RCC 7860 (cell line): ENCODE measurements at regions not wholly inside any gene's neighbourhood (a gene's known extent, or its start where the extent isn't known, plus 50 kb on each side); places are given as distances from the start of the nearest gene placed in this dataset.
"Not testable (repeated sequence)": the region's sequence is repeated elsewhere in the genome, so short reads cannot be mapped to it uniquely, and the experiment has no call there.

ENCODE experiments used
- DNase-seq: peaks from one replicate; pipeline ENCODE4 v3.0.0-alpha.2; 2015; ENCODE audit warnings: low spot score
- FAIRE-seq: peaks from 2 replicates; lab custom pipeline; 2012; peaks lifted over from hg19 to GRCh38; lab: Jason Lieb, UNC

- FAIRE-seq (peak; percentile 94), DNase-seq (peak; percentile 91)
These were observed 91.3 kb upstream of the OGFRL1 start for GRCh38 chr6:71197267-71197666.

GRCh38 chr6:71197780-71198179, 90.8 kb upstream of the OGFRL1 start:
- no peak for FAIRE-seq
- DNase-seq: peak; percentile 64

DNA sequence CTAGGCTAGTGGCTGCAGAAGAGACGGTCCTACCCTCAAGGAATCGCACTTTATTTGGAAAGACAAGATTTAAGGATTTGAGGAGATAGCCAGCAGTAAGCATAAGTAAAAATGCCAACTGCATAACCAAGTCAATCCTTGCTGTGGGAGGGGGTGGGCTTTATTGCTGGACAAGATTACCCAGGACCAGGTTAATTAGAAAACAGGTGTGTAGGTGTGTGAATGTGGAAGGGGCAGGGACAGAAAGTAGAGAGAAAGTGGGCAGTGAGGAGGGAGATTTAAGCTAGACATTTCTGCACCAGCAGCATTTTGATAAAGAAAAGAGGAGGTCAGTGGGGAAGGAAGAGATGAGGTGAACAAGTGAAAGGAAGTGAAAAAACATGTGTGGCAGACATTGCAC, 89.7 kb upstream of the OGFRL1 start:
- DNase-seq: no peak
- FAIRE-seq: no peak

- FAIRE-seq: no peak
- no peak for DNase-seq
These were observed 88.9 kb upstream of the OGFRL1 start for GRCh38 chr6:71199736-71200135.

GRCh38 chr6:71203206-71203605, 85.4 kb upstream of the OGFRL1 start:
- DNase-seq (peak; percentile 68), FAIRE-seq (peak; percentile 93)

DNA sequence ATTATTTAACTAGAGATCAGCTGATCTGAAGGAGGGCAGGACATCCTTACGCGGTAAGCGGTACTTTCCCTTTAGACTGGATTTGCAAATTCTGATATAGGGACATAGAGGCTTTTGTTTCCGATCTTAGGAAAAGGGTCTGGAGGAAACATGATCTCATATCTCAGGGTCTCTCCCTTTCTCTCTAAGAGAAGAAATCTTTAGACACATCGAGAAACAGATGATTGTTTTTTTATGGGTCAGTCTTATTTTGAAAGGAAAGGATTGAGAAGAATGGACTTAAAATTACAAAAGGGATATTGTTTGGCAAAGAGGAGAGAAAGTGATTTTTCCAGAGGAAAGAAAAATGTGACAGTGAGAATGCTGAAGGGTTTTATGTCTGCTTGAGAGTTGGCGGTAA, 83.9 kb upstream of the OGFRL1 start:
- DNase-seq: no peak
- FAIRE-seq: no peak

DNA sequence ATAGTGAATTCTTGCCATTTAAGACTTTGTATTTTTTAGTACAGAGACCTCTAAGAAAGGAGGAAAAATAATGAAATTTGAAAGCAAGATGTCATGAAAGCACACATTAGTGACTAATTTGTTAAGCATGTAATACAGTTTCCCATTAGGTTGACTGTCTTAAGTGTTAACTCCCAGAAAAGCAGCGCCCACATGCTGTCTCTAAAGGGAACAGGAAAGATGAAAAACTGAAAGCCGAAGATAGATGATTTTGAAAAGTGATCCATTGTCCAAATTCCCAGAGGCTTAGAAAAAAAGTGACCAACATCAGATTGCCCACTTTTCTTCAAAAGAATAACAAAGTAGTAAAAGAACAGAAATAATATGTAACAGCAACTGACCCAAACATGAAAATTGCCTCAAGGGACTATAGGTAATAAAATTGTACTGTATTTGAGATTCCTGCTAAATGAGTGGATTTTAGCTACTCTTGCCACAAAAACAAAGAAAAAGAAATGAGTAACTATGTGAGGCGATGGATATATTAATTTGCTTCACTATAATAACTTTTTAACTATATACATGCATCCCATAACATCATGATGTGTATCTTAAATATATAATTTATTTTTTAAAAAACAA, 83.2 kb upstream of the OGFRL1 start:
- peak; percentile 51 for FAIRE-seq

DNA sequence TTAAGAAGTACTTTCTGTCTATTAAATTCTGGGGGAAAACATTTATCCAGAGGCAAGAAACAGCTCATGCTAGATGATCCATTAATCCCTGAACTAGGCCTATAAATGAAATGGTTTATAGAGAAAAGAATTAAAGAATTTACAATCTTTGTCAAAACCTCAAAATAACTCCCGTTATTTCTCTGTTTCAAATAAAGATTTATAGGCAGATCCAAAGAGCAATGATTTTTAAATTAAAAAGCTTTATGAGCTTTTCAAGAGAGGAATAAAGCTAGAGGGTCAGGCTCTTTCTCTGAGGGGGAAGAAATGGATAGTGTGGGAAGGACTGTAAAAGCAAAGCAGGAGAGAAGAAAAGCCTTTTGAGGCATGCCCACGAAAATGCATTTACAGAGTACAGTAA, 82.5 kb upstream of the OGFRL1 start:
- FAIRE-seq (no peak), DNase-seq (no peak)

More for the DNA sequence above, 83.2 kb upstream of the OGFRL1 start:
- peak; percentile 25 for DNase-seq

GRCh38 chr6:71209206-71209605, 79.4 kb upstream of the OGFRL1 start:
- FAIRE-seq: no peak
- DNase-seq: no peak

DNA sequence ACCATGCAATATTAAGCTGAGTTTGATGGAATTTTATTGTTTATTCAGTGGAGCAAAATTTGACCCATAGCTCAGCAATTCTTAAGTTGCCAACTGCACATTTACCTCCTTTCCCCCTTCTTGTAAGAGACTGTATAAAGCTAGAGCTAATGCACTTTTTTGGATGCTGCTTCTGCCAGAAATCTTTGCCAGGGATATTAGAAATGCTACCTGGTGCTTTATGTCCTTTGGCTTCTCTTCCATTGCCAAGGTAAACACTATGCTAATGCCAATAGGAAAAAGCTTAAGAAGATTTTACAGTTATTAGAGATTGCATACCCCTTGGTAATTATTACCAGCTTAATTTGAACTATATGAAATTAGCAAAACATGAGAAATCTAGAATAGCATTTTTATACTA, 79.0 kb upstream of the OGFRL1 start:
- FAIRE-seq (no peak), DNase-seq (no peak)

GRCh38 chr6:71211799-71212198, 76.8 kb upstream of the OGFRL1 start:
- DNase-seq: no peak
- no peak for FAIRE-seq

DNA sequence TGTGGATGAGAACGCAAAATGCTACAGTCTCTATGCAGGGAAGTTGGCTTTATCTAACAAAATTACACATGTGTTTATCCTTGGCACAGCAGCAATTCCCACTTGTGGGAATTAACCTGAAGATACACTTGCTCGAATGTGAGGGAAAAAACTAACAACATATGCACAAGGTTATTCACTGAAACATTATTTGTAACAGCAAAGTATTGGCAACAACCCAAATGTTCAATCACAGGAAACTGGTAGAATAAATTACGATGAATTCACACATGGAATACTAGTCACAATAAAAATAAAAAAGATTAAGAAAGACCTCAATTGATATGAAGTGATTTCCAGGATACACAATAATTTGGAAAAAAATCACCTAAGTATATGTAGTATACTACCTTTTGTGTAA, 68.1 kb upstream of the OGFRL1 start:
- DNase-seq: no peak
- FAIRE-seq: no peak

DNA sequence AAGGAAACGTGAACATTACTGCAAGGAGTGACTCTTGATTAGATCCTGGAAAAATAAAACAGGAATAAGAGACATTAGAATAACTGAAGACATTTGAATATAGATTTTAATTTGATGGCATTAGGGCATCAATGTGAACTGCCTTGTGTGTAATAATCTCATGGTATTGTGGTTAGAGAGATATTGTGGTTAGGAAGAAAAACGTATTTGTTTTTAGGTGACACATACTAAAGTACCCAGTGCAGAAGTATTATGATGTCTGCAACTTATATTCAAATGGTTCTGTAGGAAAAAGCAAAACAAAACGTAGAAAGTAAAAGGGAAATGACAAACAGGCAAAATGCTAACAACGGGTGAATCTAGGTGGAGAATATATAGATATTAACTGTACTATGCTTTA, 65.9 kb upstream of the OGFRL1 start:
- no peak for FAIRE-seq
- DNase-seq: peak; percentile 5

DNA sequence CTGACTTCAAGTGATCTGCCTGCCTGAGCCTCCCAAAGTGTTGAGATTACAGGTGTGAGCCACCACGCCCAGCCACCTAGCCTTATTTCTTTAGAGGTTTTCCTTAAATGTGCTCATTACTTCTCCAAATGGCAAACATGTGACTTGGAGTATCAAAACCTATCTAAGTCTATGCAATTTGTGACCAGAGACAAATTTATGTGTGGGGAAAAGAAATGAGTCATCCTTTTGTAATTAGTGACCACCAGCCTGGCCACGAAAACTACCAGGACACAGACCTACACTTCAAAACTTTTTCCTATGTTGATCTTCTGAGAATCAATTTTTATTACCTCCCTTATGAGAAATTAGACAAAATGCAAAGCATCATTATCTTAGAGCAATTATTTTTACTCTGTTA, 64.6 kb upstream of the OGFRL1 start:
- FAIRE-seq: no peak
- peak; percentile 8 for DNase-seq

DNA sequence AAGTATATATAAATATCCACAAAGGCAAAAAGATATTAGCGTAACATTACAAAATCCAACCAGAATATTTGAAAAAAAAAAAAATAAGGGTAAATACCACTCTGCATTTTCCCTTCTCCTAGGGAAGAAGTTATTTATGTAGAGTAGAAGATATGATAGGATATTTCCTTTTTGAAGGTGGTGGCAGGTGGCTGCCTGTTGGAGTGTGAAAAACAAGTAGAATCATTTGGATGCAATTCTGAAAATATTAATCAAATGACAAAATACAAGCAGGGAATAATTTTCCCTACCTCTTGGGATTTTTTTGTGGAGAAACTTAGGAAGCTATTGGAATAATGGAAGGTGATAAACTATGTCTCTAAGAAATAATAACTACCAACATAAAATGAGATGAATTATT, 62.5 kb upstream of the OGFRL1 start:
- DNase-seq: no peak
- no peak for FAIRE-seq

DNA sequence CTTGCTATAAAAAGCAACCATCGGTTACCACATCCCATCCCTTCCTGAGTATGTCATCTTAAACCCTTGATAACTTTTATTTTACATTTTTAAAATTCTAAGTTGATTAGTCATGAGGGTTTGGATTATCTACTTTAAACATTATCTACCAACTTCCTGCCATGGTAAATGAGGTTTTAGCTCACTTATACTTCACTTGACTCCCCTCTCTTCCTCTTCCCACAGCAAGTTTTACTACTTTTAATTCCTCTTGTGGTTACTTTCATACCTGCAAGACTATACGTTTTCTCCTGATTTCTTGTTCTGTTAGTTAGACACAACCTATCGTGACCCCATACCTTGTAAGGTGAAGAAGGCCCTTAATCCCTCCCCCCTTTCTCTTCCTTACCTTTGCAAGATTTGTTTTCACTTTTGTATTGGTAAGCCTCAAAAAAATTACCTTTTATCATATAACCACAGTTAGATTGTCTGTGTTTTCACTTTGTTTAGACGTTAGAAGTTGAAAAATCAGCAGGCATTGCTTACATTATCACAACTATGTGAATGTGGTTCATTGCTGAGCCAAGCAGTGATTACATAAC, 60.1 kb upstream of the OGFRL1 start:
- DNase-seq (peak; percentile 88), FAIRE-seq (peak; percentile 97)

DNA sequence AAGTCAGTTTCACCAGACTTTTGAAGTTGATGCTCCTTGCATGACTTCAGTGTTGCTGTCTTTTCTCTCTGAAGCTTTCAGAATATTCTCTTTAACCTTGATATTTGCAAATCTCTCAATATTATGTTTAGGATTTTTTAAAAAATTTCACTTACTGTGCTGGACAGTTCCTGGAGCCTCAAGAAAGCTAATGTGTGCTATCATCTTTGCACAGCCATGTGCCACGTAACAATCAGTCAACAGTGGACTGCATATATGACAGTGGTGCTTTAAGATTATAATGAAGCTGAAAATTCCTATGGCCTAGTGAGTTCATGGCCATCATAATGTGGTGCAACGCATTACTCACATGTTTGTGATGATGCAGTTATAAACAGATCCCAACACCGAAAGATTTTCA, 59.1 kb upstream of the OGFRL1 start:
- FAIRE-seq (no peak), DNase-seq (no peak)

GRCh38 chr6:71232890-71233289, 55.7 kb upstream of the OGFRL1 start:
- not testable (repeated sequence) for FAIRE-seq, DNase-seq

- DNase-seq (no peak), FAIRE-seq (no peak)
These were observed 51.6 kb upstream of the OGFRL1 start for GRCh38 chr6:71236926-71237434.

DNA sequence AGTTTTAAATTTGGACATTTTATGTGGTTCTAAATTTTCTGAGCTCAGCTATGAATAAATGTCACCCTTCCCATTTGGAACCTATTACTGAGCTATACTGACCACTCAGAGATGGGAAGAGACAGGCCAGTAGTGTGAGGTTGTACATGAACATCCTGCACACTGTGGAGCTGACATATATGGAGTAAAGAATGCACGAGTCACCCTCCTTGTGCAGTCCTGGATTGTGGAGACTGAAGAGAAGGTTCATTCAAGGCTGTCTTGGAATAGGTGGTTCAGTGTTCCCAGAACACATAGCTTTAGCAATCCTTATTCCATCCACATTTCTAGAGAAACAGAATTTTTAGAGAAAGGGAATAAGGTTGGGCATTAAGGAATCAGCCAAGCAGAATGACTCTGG, 50.3 kb upstream of the OGFRL1 start:
- peak; percentile 55 for DNase-seq
- FAIRE-seq: no peak
